ENCODE measurements at regions not wholly inside any gene's neighbourhood (a gene's known extent, or its start where the extent isn't known, plus 50 kb on each side); places are given as distances from the start of the nearest gene placed in this dataset.

DNA sequence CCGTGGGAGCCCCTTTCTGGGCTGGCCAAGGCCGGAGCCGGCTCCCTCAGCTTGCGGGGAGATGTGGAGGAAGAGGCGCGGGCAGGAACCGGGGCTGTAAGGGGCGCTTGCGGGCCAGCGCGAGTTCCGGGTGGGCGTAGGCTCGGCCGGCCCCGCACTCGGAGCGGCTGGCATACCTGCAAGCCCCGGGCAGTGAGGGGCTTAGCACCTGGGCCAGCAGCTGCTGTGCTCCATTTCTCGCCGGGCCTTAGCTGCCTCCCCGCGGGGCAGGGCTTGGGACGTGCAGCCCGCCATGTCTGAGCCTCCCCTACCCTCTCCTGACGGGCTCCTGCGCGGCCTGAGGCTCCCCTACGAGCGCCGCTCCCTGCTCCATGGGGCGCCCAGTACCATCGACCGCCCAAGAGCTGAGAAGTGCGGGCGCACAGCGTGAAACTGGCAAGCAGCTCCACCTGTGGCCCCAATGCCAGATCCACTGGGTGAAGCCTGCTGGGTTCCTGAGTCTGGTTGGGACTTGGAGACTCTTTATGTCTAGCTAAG lies 82.8 kb upstream of the E2F3 start:
- H3K9me2 ChIP-seq (ENCODE audit: insufficient read depth): no peaks in the 10 kb centered on the region
- DNase-seq (ENCODE audit: low read depth, low spot score): no peak
- H3K27me3 ChIP-seq (ENCODE audit: insufficient read depth, low read length): no peaks in the 10 kb centered on the region
- H3K9me3 ChIP-seq (ENCODE audit: control insufficient read depth in 1 of 2, insufficient read depth in 1 of 2, low read depth in 1 of 2, low read length in 2 of 2): no peaks in the 10 kb centered on the region
- intact Hi-C loops (cut with micrococcal nuclease): no loop called here
- H3K4me3 ChIP-seq (replicated peaks in 1 of 2; ENCODE audit: low read depth in 1 of 2, low read length in 2 of 2): no peak overlapping the region
- no peak overlapping the region for H2AFZ ChIP-seq (ENCODE audit: low read depth, low read length, poor library complexity, severe bottlenecking)
- H3K9ac ChIP-seq (ENCODE audit: low read length): no peak overlapping the region
- CTCF ChIA-PET: no interaction called here
- H3K79me2 ChIP-seq (ENCODE audit: insufficient read depth, low read length): no peaks in the 10 kb centered on the region
- TF ChIP-seq, protein P1, sequence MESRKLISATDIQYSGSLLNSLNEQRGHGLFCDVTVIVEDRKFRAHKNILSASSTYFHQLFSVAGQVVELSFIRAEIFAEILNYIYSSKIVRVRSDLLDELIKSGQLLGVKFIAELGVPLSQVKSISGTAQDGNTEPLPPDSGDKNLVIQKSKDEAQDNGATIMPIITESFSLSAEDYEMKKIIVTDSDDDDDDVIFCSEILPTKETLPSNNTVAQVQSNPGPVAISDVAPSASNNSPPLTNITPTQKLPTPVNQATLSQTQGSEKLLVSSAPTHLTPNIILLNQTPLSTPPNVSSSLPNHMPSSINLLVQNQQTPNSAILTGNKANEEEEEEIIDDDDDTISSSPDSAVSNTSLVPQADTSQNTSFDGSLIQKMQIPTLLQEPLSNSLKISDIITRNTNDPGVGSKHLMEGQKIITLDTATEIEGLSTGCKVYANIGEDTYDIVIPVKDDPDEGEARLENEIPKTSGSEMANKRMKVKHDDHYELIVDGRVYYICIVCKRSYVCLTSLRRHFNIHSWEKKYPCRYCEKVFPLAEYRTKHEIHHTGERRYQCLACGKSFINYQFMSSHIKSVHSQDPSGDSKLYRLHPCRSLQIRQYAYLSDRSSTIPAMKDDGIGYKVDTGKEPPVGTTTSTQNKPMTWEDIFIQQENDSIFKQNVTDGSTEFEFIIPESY (IDR thresholded peaks at IDR 0.05; ENCODE audit: extremely low read depth, insufficient replicate concordance, low read length): no peak
- TF ChIP-seq ZNF274 (IDR thresholded peaks at IDR 0.05; ENCODE audit: low read depth, low read length): no peak
- no peak for TF ChIP-seq EGR1 (IDR thresholded peaks at IDR 0.05; ENCODE audit: low read depth)
- TF ChIP-seq CBX3 (IDR thresholded peaks at IDR 0.05; ENCODE audit: low read depth): no peak
- TF ChIP-seq, protein P2, sequence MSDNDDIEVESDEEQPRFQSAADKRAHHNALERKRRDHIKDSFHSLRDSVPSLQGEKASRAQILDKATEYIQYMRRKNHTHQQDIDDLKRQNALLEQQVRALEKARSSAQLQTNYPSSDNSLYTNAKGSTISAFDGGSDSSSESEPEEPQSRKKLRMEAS (IDR thresholded peaks at IDR 0.05): no peak
- no peak for TF ChIP-seq SIN3A (IDR thresholded peaks at IDR 0.05; ENCODE audit: low read depth)
- no peak overlapping the region for H3K4me2 ChIP-seq (ENCODE audit: low read length)
- H4K20me1 ChIP-seq (ENCODE audit: insufficient read depth): no peaks in the 10 kb centered on the region
- no peak for ATAC-seq
- RAD21 ChIA-PET (ENCODE audit: low non-redundant PET in 1 of 2, low total read pairs in 2 of 2, uncharacterized antibody in 2 of 2, unreplicated experiment in 2 of 2): no interaction called here
- no peak overlapping the region for H3K27ac ChIP-seq (ENCODE audit: low read depth, low read length)
- BruUV-seq (replicated peaks): no TSS peak
- no peaks in the 10 kb centered on the region for H3K36me3 ChIP-seq (ENCODE audit: control insufficient read depth in 1 of 2, insufficient read depth in 2 of 2, low read length in 2 of 2)
- no peaks in the 10 kb centered on the region for H3K4me1 ChIP-seq (ENCODE audit: control insufficient read depth in 1 of 2, insufficient read depth in 2 of 2, low read length in 2 of 2)
- POLR2A ChIA-PET: interaction anchor here (0.6 to 1.9 kb wide), 2 partner anchors 16 to 143 kb away, joined by 3 to 8 read pairs; no protein-coding TSS in a partner anchor
